Sigmoid colon (tissue), 4 donors: ENCODE measurements at regions not wholly inside any gene's neighbourhood (a gene's known extent, or its start where the extent isn't known, plus 50 kb on each side); places are given as distances from the start of the nearest gene placed in this dataset.
A peak's percentile ranks its signal among the peaks of the same experiment; 100 is the strongest.

Experiments
- CTCF ChIP-seq, 4 experiments: fragments of 450-650 bp in 3 of 4; fragments of 200-600 bp in 1 of 4; IDR thresholded peaks; one replicate each; pipeline ENCODE4 v1.5.1; 2016 to 2019; ENCODE audit warnings: antibody characterized with exemption in 4 of 4, mild to moderate bottlenecking in 3 of 4, moderate library complexity in 2 of 4
- POLR2A ChIP-seq, 2 donors: fragments of 450-650 bp; IDR thresholded peaks; one replicate each; pipeline ENCODE4 v1.6.1; 2016; ENCODE audit warnings: antibody characterized with exemption in 2 of 2, mild to moderate bottlenecking in 2 of 2, moderate library complexity in 2 of 2
- POLR2AphosphoS5 ChIP-seq, 4 donors: sonication (generic); formaldehyde crosslinking; IDR thresholded peaks; one replicate each; pipeline ENCODE4 v1.6.1; 2017; ENCODE audit warnings: antibody characterized with exemption in 4 of 4

GRCh38 chr9:113648048-113648447, 184.5 kb downstream of the RGS3 start:
- TF ChIP-seq POLR2A (IDR thresholded peaks at IDR 0.05), result no peak
- TF ChIP-seq CTCF (IDR thresholded peaks at IDR 0.05), result no peak
- TF ChIP-seq POLR2AphosphoS5 (IDR thresholded peaks at IDR 0.05), result peak in 1 of 4 donors; percentile 8
